Stomach (tissue), 8 donors: ENCODE measurements at regions not wholly inside any gene's neighbourhood (a gene's known extent, or its start where the extent isn't known, plus 50 kb on each side); places are given as distances from the start of the nearest gene placed in this dataset.

ENCODE experiments used
- DNase-seq, 2 donors: peaks; one replicate each; pipeline versions ENCODE4 v3.0.0 to v3.0.0-alpha.2; 2013 to 2019
- H3K27ac ChIP-seq, 5 donors: fragments of 200-600 bp in 4 of 5; sonication (generic) in 4 of 5; one replicate each; pipeline ENCODE4 v1.5.1; 2013 to 2019; ENCODE audit warnings: mild to moderate bottlenecking in 1 of 5, moderate library complexity in 1 of 5
- H3K27me3 ChIP-seq, 3 donors: fragments of 200-600 bp; sonication (generic); one replicate each; pipeline ENCODE4 v1.5.1; 2017 to 2019; ENCODE audit warnings: mixed run types in 1 of 3
- H3K36me3 ChIP-seq, 4 donors: fragments of 200-600 bp; sonication (generic); 1 replicate in 3 of 4; 2 replicates in 1 of 4; pipeline ENCODE4 v1.5.1; 2016 to 2019
- H3K4me1 ChIP-seq, 4 donors: fragments of 200-600 bp; sonication (generic); one replicate each; pipeline ENCODE4 v1.5.1; 2016 to 2019
- H3K4me3 ChIP-seq, 4 donors: fragments of 200-600 bp; sonication (generic) in 3 of 4; one replicate each; pipeline ENCODE4 v1.5.1; 2016 to 2019; ENCODE audit warnings: mild to moderate bottlenecking in 1 of 4
- H3K9me3 ChIP-seq, 4 donors: fragments of 200-600 bp; sonication (generic); one replicate each; pipeline ENCODE4 v1.5.1; 2016 to 2019
- EP300 ChIP-seq: sonication (generic); formaldehyde crosslinking; IDR thresholded peaks from one replicate; pipeline ENCODE4 v1.6.1; 2017; ENCODE audit warnings: antibody characterized with exemption
- POLR2A ChIP-seq, 4 donors: fragments of 450-650 bp; IDR thresholded peaks; one replicate each; pipeline ENCODE4 v1.6.1; 2016; ENCODE audit warnings: antibody characterized with exemption in 4 of 4, control low read depth in 2 of 4, mild to moderate bottlenecking in 1 of 4, moderate library complexity in 1 of 4
- POLR2AphosphoS5 ChIP-seq, 3 donors: sonication (generic); formaldehyde crosslinking; IDR thresholded peaks; one replicate each; pipeline ENCODE4 v1.6.1; 2016; ENCODE audit warnings: antibody characterized with exemption in 3 of 3
- WGBS, 5 donors: extraction: QIAGEN DNeasy Blood & Tissue Kit in 3 of 5; methylation state at CpG; one replicate each; pipeline versions ENCODE4 v1.1.5 to v1.1.7; 2013 to 2018; 5-methylcytosine and 5-hydroxymethylcytosine counted together
- intact Hi-C: fragments of 100-400 bp; cut with DNase I; formaldehyde crosslinking; loops from one replicate; pipeline ENCODE4 v1.15.1; 2023; ENCODE audit warnings: low total_unique reads
- TF ChIP-seq, protein P1 (sequence below), 7 experiments: fragments of 450-650 bp in 4 of 7; fragments of 200-600 bp in 3 of 7; sonication (generic) in 3 of 7; IDR thresholded peaks; one replicate each; pipeline ENCODE4 v1.5.1; 2016 to 2019; ENCODE audit warnings: antibody characterized with exemption in 7 of 7, control low read depth in 2 of 7, mild to moderate bottlenecking in 1 of 7
- donor health status: healthy with polysubstance abuse.
- donor health status: Bipolar disorder and iron deficiency.
- donor health status: healthy.

DNA sequence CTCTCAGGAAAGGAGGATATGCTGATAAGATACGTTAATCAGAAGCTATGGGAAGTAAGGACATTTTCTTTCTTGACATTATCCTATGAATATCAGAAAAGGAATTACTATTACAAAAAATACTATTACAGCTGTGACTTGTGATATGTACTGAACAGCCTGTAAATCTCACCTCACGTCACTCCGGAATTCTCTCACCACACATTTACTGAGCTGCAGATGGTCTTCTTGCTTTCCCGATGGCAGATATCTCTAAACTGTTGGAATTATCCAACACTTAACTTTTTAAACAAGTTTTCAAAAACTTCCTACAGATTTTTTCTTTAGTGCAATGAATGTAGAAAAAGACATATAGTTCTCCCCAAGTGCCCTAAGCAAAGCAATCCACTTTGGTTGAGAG lies 313.4 kb downstream of the GPR37 start:
- 57 to 67% (median 61%) methylated on average over 4 of the region's 4 CpGs for WGBS, 5 donors
- TF ChIP-seq POLR2A (IDR thresholded peaks at IDR 0.05) (no peak), POLR2AphosphoS5 (IDR thresholded peaks at IDR 0.05) (no peak), EP300 (no peak)
- TF ChIP-seq, protein P1, sequence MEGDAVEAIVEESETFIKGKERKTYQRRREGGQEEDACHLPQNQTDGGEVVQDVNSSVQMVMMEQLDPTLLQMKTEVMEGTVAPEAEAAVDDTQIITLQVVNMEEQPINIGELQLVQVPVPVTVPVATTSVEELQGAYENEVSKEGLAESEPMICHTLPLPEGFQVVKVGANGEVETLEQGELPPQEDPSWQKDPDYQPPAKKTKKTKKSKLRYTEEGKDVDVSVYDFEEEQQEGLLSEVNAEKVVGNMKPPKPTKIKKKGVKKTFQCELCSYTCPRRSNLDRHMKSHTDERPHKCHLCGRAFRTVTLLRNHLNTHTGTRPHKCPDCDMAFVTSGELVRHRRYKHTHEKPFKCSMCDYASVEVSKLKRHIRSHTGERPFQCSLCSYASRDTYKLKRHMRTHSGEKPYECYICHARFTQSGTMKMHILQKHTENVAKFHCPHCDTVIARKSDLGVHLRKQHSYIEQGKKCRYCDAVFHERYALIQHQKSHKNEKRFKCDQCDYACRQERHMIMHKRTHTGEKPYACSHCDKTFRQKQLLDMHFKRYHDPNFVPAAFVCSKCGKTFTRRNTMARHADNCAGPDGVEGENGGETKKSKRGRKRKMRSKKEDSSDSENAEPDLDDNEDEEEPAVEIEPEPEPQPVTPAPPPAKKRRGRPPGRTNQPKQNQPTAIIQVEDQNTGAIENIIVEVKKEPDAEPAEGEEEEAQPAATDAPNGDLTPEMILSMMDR (IDR thresholded peaks at IDR 0.05), result no peak
- no peak for DNase-seq
- no peak overlapping the region for H3K4me3 ChIP-seq
- H3K4me1 ChIP-seq, result no peaks in the 10 kb centered on the region
- intact Hi-C loops, result no loop called here
- H3K9me3 ChIP-seq, result no peaks in the 10 kb centered on the region
- H3K36me3 ChIP-seq, result no peaks in the 10 kb centered on the region
- H3K27me3 ChIP-seq, result no peaks in the 10 kb centered on the region
- no peak overlapping the region for H3K27ac ChIP-seq

DNA sequence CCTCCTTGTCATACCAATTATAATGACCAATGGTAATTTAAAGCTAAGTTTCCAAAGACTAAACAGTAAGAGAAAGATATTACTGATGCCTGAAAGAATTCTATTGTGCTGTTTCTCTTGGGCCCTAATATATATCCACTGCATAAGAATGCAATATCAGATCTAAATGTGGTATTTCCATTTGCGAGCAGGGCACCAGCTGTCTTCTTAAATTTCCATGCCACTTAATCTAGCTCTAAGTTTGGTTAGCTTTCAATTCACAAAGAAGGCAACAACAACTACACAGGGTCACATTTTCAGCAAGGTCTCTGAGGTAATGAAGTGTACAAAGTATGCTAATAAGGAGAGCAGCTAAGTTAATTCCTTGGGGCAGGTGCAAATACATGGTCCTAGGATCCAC lies 315.7 kb downstream of the GPR37 start:
- H3K36me3 ChIP-seq, result no peaks in the 10 kb centered on the region
- H3K27ac ChIP-seq, result no peak overlapping the region
- 79 to 90% (median 87%) methylated on average over 1 of the region's 1 CpG for WGBS, 5 donors
- intact Hi-C loops, result no loop called here
- DNase-seq, result no peak
- no peak for TF ChIP-seq POLR2A (IDR thresholded peaks at IDR 0.05)
- TF ChIP-seq POLR2AphosphoS5 (IDR thresholded peaks at IDR 0.05), result no peak
- TF ChIP-seq, protein P1 (IDR thresholded peaks at IDR 0.05), result no peak
- TF ChIP-seq EP300, result no peak
- no peaks in the 10 kb centered on the region for H3K9me3 ChIP-seq
- no peak overlapping the region for H3K4me3 ChIP-seq
- no peaks in the 10 kb centered on the region for H3K27me3 ChIP-seq
- H3K4me1 ChIP-seq, result no peaks in the 10 kb centered on the region

DNA sequence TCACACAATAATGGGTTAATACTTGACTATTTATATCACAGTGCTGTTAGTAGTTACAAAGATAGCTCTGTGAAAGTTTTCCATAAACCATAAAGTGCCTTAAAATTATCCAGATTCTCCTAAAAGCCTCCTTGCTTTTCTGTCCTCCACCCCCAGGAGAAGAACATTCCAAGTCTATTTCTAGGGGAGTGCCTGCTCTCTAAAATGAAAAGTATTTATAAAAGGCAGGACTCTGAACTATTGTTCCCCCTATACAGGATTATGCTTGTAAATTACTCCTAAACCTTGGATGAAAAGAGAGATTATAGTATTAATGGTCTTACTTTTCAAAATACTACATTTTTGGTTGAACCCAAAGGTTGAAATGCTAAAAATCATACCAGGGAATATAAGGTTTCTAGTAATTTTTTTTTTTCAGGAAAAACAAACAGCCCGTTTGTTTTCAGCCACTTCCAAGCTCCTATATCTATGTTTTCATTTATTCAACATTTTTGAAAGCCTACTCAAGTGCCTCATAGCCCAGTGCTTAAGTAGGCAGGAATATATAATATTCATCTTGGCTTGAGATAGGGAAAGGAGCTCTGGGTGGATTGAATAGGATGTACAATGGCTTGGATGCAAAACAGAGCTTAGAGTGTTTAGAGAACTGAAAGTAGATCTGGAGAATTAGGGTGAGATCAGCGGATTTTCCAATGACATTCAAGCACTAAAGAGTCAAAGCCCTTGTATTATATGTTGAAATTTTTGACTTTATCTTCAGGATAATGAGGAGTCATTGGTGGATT lies 320.7 kb downstream of the GPR37 start:
- no peaks in the 10 kb centered on the region for H3K4me1 ChIP-seq
- TF ChIP-seq, protein P1 (IDR thresholded peaks at IDR 0.05), result no peak
- TF ChIP-seq POLR2AphosphoS5 (IDR thresholded peaks at IDR 0.05) (no peak), EP300 (no peak), POLR2A (IDR thresholded peaks at IDR 0.05) (no peak)
- intact Hi-C loops, result no loop called here

DNA sequence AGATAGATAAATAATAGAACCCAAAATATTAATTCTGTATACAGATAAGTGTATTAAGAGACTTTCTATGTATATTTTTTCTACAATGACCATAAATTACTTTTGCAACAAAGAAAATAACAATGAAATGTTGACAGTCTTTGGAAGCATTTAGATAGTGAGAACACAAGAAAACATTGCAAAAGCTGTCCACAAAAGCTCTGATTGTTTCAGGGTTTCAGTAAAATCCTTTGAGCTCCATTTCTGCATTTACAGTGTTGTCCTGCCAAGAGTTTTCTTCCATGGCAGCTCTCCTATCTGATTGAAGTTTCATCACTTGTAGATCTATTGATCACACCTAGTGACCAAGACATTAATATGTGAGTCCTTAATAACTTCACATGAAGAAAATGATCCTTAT lies 321.8 kb downstream of the GPR37 start:
- H3K27me3 ChIP-seq, result no peaks in the 10 kb centered on the region
- no peaks in the 10 kb centered on the region for H3K4me1 ChIP-seq
- H3K27ac ChIP-seq, result no peak overlapping the region
- intact Hi-C loops, result no loop called here
- TF ChIP-seq EP300, result no peak
- no peak for TF ChIP-seq POLR2AphosphoS5 (IDR thresholded peaks at IDR 0.05)
- TF ChIP-seq POLR2A (IDR thresholded peaks at IDR 0.05), result no peak
- TF ChIP-seq, protein P1 (IDR thresholded peaks at IDR 0.05), result no peak
- H3K4me3 ChIP-seq, result no peak overlapping the region
- no peak for DNase-seq
- no peaks in the 10 kb centered on the region for H3K36me3 ChIP-seq
- no peaks in the 10 kb centered on the region for H3K9me3 ChIP-seq

More for the DNA sequence above, 320.7 kb downstream of the GPR37 start:
- no peak for DNase-seq
- H3K9me3 ChIP-seq, result no peaks in the 10 kb centered on the region
- H3K27me3 ChIP-seq, result no peaks in the 10 kb centered on the region
- no peaks in the 10 kb centered on the region for H3K36me3 ChIP-seq
- no peak overlapping the region for H3K4me3 ChIP-seq
- no peak overlapping the region for H3K27ac ChIP-seq
- WGBS, 5 donors, result 42 to 62% (median 55%) methylated on average over 2 of the region's 2 CpGs
